Nephron (organoid): ENCODE measurements at regions not wholly inside any gene's neighbourhood (a gene's known extent, or its start where the extent isn't known, plus 50 kb on each side); places are given as distances from the start of the nearest gene placed in this dataset.

Experiments used
- H3K27ac Mint-ChIP-seq, 3 experiments: 2 replicates each; pipeline ENCODE4 v1.8.0; 2020; ENCODE audit warnings: mixed read lengths in 3 of 3, mild to moderate bottlenecking in 2 of 3, moderate library complexity in 1 of 3
- H3K27me3 Mint-ChIP-seq: 2 replicates; pipeline ENCODE4 v1.8.0; 2021; ENCODE audit warnings: low read depth, mild to moderate bottlenecking, moderate library complexity, mixed read lengths
- H3K36me3 Mint-ChIP-seq: 2 replicates; pipeline ENCODE4 v1.8.0; 2020; ENCODE audit warnings: low read depth, mixed read lengths
- H3K4me1 Mint-ChIP-seq: 2 replicates; pipeline ENCODE4 v1.8.0; 2020; ENCODE audit warnings: mixed read lengths
- H3K4me3 Mint-ChIP-seq, 3 experiments: 2 replicates each; pipeline ENCODE4 v1.8.0; 2020; ENCODE audit warnings: mild to moderate bottlenecking in 3 of 3, mixed read lengths in 3 of 3, moderate library complexity in 2 of 3
- H3K9me3 Mint-ChIP-seq: 2 replicates; pipeline ENCODE4 v1.8.0; 2020; ENCODE audit warnings: mixed read lengths
- CTCF ChIP-seq, 3 experiments: fragments of 200-600 bp; sonication (generic); IDR thresholded peaks; one replicate each; pipeline ENCODE4 v1.5.0; 2021; ENCODE audit warnings: antibody characterized with exemption in 3 of 3; ENCODE audit not compliant: unreplicated experiment in 3 of 3

GRCh38 chr3:14320219-14320618 is 82.2 kb upstream of the SLC6A6 start:
- Mint-ChIP-seq H3K27ac (no peak overlapping the region), H3K9me3 (peaks cover 3% of the 10 kb centered on the region), H3K4me3 (peak overlapping the region in 1 of 3 experiments; percentile 67), H3K36me3 (no peaks in the 10 kb centered on the region), H3K4me1 (peaks cover 29% of the 10 kb centered on the region), H3K27me3 (peaks cover 40% of the 10 kb centered on the region)
- TF ChIP-seq CTCF (IDR thresholded peaks at IDR 0.05; ENCODE audit: unreplicated experiment in 3 of 3) = no peak

- no peak overlapping the region for H3K4me3 Mint-ChIP-seq
- H3K4me1 Mint-ChIP-seq = peaks cover 32% of the 10 kb centered on the region
- H3K36me3 Mint-ChIP-seq = no peaks in the 10 kb centered on the region
- H3K27me3 Mint-ChIP-seq = peaks cover 35% of the 10 kb centered on the region
- peaks cover 3% of the 10 kb centered on the region for H3K9me3 Mint-ChIP-seq
- H3K27ac Mint-ChIP-seq = no peak overlapping the region
- no peak for TF ChIP-seq CTCF (IDR thresholded peaks at IDR 0.05; ENCODE audit: unreplicated experiment in 3 of 3)
These were observed 80.4 kb upstream of the SLC6A6 start for GRCh38 chr3:14322001-14322400.

- Mint-ChIP-seq H3K27me3 (peaks cover 32% of the 10 kb centered on the region), H3K27ac (no peak overlapping the region), H3K4me1 (peaks cover 32% of the 10 kb centered on the region), H3K36me3 (no peaks in the 10 kb centered on the region), H3K9me3 (peaks cover 3% of the 10 kb centered on the region), H3K4me3 (no peak overlapping the region)
- no peak for TF ChIP-seq CTCF (IDR thresholded peaks at IDR 0.05; ENCODE audit: unreplicated experiment in 3 of 3)
These were observed 79.6 kb upstream of the SLC6A6 start for GRCh38 chr3:14322667-14323295.

GRCh38 chr3:14323401-14324223 is 78.8 kb upstream of the SLC6A6 start:
- no peak for TF ChIP-seq CTCF (IDR thresholded peaks at IDR 0.05; ENCODE audit: unreplicated experiment in 3 of 3)

GRCh38 chr3:14324224-14324944 is 78.0 kb upstream of the SLC6A6 start:
- Mint-ChIP-seq H3K27me3 (peaks cover 30% of the 10 kb centered on the region), H3K36me3 (no peaks in the 10 kb centered on the region), H3K4me3 (no peak overlapping the region), H3K9me3 (peaks cover 3% of the 10 kb centered on the region), H3K27ac (peak overlapping the region in 2 of 3 experiments; percentile 22 to 42), H3K4me1 (peaks cover 34% of the 10 kb centered on the region)
- TF ChIP-seq CTCF (IDR thresholded peaks at IDR 0.05; ENCODE audit: unreplicated experiment in 3 of 3) = no peak

More at GRCh38 chr3:14323401-14324223, 78.8 kb upstream of the SLC6A6 start:
- H3K4me1 Mint-ChIP-seq = peaks cover 32% of the 10 kb centered on the region
- H3K27me3 Mint-ChIP-seq = peaks cover 29% of the 10 kb centered on the region
- H3K9me3 Mint-ChIP-seq = peaks cover 3% of the 10 kb centered on the region
- no peak overlapping the region for H3K4me3 Mint-ChIP-seq
- no peak overlapping the region for H3K27ac Mint-ChIP-seq
- no peaks in the 10 kb centered on the region for H3K36me3 Mint-ChIP-seq
